Left renal cortex interstitium (tissue), 4 donors: ENCODE measurements at regions not wholly inside any gene's neighbourhood (a gene's known extent, or its start where the extent isn't known, plus 50 kb on each side); places are given as distances from the start of the nearest gene placed in this dataset.

Source experiments
- DNase-seq, 4 donors: peaks; one replicate each; pipeline ENCODE4 v3.0.0-alpha.2; 2013; ENCODE audit warnings: low read depth in 4 of 4, low spot score in 2 of 4, missing footprints in 1 of 4

GRCh38 chr21:17903929-17904639, 84.9 kb upstream of the C21orf91 start:
- no peak for DNase-seq

GRCh38 chr21:17903029-17903806, 84.1 kb upstream of the C21orf91 start:
- no peak for DNase-seq

GRCh38 chr21:17901458-17902079, 82.4 kb upstream of the C21orf91 start:
- DNase-seq: no peak

GRCh38 chr21:17900990-17901385, 81.8 kb upstream of the C21orf91 start:
- DNase-seq: no peak

- DNase-seq: no peak
Observed at GRCh38 chr21:17900281-17900989, 81.3 kb upstream of the C21orf91 start.

GRCh38 chr21:17889171-17889570, 70.0 kb upstream of the C21orf91 start:
- no peak for DNase-seq

GRCh38 chr21:17869115-17869514, 50.0 kb upstream of the C21orf91 start:
- DNase-seq: no peak
